Parathyroid adenoma (tissue), 2 donors: ENCODE measurements at regions not wholly inside any gene's neighbourhood (a gene's known extent, or its start where the extent isn't known, plus 50 kb on each side); places are given as distances from the start of the nearest gene placed in this dataset.
"Not testable (repeated sequence)": the region's sequence is repeated elsewhere in the genome, so short reads cannot be mapped to it uniquely, and the experiment has no call there.

ENCODE experiments used
- H2AFZ ChIP-seq: fragments of 300-600 bp; sonication (generic); one replicate; pipeline ENCODE4 v1.7.0; 2017; ENCODE audit warnings: antibody characterized with exemption, mild to moderate bottlenecking
- H3K27ac ChIP-seq: fragments of 300-600 bp; sonication (generic); one replicate; pipeline ENCODE4 v1.7.0; 2017
- H3K27me3 ChIP-seq: fragments of 300-600 bp; sonication (generic); one replicate; pipeline ENCODE4 v1.7.0; 2017; ENCODE audit warnings: low read length; ENCODE audit not compliant: control insufficient read depth, insufficient read depth
- H3K36me3 ChIP-seq: fragments of 300-600 bp; sonication (generic); one replicate; pipeline ENCODE4 v1.7.0; 2017; ENCODE audit warnings: low read length; ENCODE audit not compliant: control insufficient read depth, insufficient read depth
- H3K4me1 ChIP-seq: fragments of 300-600 bp; sonication (generic); one replicate; pipeline ENCODE4 v1.7.0; 2017; ENCODE audit warnings: control low read depth
- H3K4me2 ChIP-seq: fragments of 300-600 bp; sonication (generic); one replicate; pipeline ENCODE4 v1.7.0; 2017; ENCODE audit warnings: low read length
- H3K4me3 ChIP-seq: fragments of 300-600 bp; sonication (generic); one replicate; pipeline ENCODE4 v1.7.0; 2017; ENCODE audit warnings: low read depth, low read length
- H3K79me2 ChIP-seq: fragments of 300-600 bp; sonication (generic); one replicate; pipeline ENCODE4 v1.7.0; 2017; ENCODE audit warnings: control low read depth
- H3K9ac ChIP-seq: fragments of 300-600 bp; sonication (generic); one replicate; pipeline ENCODE4 v1.7.0; 2017; ENCODE audit warnings: mild to moderate bottlenecking
- H3K9me3 ChIP-seq: fragments of 300-600 bp; sonication (generic); one replicate; pipeline ENCODE4 v1.7.0; 2017; ENCODE audit warnings: low read length; ENCODE audit not compliant: control insufficient read depth
- CTCF ChIP-seq: fragments of 300-600 bp; sonication (generic); IDR thresholded peaks from one replicate; pipeline ENCODE4 v1.7.0; 2017; ENCODE audit warnings: antibody characterized with exemption, mild to moderate bottlenecking
- donor health status: primary hyperparathyroidism.

GRCh38 chr3:193134856-193135255 lies 106.2 kb upstream of the PLAAT1 start:
- Histone ChIP-seq H3K36me3 (no peaks in the 10 kb centered on the region), H3K9me3 (no peaks in the 10 kb centered on the region), H3K4me3 (no peak overlapping the region), H3K27me3 (no peaks in the 10 kb centered on the region), H3K9ac (no peak overlapping the region), H3K27ac (no peak overlapping the region), H2AFZ (no peak overlapping the region), H3K4me1 (no peaks in the 10 kb centered on the region), H3K79me2 (no peaks in the 10 kb centered on the region), H3K4me2 (no peak overlapping the region)
- no peak for TF ChIP-seq CTCF

DNA sequence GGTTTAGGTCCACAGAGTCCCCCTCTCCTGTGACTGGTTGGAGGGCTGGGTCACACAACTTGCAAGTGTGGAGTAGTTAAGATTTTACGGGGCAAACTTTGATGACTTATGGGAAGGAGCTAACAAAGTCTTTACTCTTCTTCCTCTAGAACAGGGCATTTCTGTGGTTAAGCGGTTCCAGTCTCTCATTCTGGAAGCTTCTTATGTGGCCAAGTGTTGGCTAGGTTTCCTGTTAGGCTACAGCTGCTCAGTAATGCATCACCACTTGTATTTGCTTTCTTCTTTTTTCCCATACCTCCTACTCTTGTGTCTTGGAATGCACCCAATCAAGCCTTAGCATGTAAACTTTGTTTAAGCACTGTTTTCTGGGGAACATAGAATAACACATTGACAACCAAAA lies 100.6 kb upstream of the PLAAT1 start:
- no peak overlapping the region for H2AFZ ChIP-seq
- H3K27me3 ChIP-seq: no peaks in the 10 kb centered on the region
- no peak overlapping the region for H3K9ac ChIP-seq
- H3K79me2 ChIP-seq: no peaks in the 10 kb centered on the region
- H3K4me1 ChIP-seq: no peaks in the 10 kb centered on the region
- no peak overlapping the region for H3K4me2 ChIP-seq
- no peak overlapping the region for H3K27ac ChIP-seq
- no peak for TF ChIP-seq CTCF
- H3K36me3 ChIP-seq: no peaks in the 10 kb centered on the region
- no peaks in the 10 kb centered on the region for H3K9me3 ChIP-seq
- no peak overlapping the region for H3K4me3 ChIP-seq

DNA sequence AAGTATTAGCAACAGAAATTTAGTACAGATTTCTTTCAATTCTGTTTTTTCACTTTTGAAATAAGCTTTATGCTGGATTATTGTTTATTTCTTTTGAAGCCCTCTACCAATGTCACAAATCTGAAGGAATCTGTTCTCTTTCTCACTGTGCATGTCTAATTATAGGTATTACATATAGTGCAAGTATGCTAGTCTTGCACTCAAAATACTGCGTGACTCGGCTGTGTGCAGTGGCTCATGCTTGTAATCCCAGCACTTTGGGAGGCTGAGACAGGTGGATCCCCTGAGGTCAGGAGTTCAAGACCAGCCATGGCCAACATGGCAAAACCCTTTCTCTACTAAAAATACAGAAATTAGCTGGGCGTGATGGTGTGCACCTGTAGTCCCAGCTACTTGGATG lies 95.8 kb upstream of the PLAAT1 start:
- H2AFZ ChIP-seq: no peak overlapping the region
- no peaks in the 10 kb centered on the region for H3K9me3 ChIP-seq
- no peaks in the 10 kb centered on the region for H3K27me3 ChIP-seq
- no peak overlapping the region for H3K4me2 ChIP-seq
- no peak overlapping the region for H3K27ac ChIP-seq
- H3K4me3 ChIP-seq: no peak overlapping the region
- H3K9ac ChIP-seq: no peak overlapping the region
- no peak for TF ChIP-seq CTCF
- H3K36me3 ChIP-seq: no peaks in the 10 kb centered on the region
- H3K4me1 ChIP-seq: no peaks in the 10 kb centered on the region
- H3K79me2 ChIP-seq: no peaks in the 10 kb centered on the region

DNA sequence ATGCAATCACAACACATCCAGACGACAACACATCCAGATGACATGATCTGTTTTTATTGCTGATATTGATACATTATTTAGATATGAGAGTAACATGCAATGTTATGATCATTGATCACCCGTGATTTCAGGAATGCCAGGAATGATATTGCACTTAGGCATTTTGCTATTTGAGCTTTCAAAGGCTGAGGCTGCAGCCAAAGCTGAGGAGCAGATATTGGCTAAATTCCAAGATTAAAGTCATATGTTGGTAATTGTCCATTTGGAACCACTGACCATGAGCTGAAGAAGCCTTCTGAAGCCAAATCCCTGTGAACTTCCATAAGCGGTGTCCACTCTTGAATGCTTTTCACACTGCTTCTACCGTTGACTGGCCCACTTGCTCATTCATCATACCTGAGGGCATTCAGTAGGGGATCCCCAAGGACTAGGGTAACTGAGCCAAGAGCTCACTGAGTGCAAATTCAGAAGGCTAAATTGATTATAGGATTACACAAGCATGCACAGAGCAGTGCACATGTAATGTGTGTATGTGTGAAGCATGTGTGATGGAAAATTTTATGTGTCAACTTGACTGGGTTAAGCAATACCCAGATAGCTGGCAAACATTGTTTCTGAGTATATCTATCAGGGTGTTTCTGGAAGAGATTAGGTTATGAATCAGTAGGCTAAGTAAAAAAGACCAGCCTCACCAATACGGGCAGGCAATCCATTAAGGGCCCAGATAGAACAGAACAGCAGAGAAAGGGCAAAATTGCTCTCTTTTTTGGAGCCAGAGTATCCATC lies 92.1 kb upstream of the PLAAT1 start:
- Histone ChIP-seq H3K4me3 (no peak overlapping the region), H3K27me3 (no peaks in the 10 kb centered on the region), H3K27ac (no peak overlapping the region), H3K9me3 (no peaks in the 10 kb centered on the region), H3K4me1 (no peaks in the 10 kb centered on the region), H3K79me2 (no peaks in the 10 kb centered on the region), H3K9ac (no peak overlapping the region), H3K4me2 (no peak overlapping the region), H2AFZ (no peak overlapping the region), H3K36me3 (no peaks in the 10 kb centered on the region)
- TF ChIP-seq CTCF: no peak

DNA sequence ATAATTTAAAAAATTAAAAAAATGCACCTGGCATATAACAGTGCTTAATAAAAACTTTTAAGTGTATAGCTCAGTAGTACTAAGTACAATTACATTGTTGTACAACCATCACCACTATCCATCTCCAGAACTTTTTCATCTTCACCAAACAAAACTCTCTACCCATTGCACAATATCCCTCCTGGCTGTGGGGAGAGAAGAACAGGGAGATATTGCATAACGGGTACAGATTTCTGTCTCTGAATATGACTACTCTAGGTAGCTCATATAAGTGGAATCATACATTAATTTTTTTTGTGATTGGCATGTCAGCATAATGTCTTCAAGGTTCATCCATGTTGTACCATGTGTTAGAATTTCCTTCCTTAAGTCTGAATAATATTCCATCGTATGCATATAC lies 91.0 kb upstream of the PLAAT1 start:
- TF ChIP-seq CTCF: no peak
- no peaks in the 10 kb centered on the region for H3K27me3 ChIP-seq
- no peak overlapping the region for H3K4me3 ChIP-seq
- H3K9ac ChIP-seq: no peak overlapping the region
- H3K9me3 ChIP-seq: no peaks in the 10 kb centered on the region
- H3K36me3 ChIP-seq: no peaks in the 10 kb centered on the region
- no peaks in the 10 kb centered on the region for H3K4me1 ChIP-seq
- no peak overlapping the region for H2AFZ ChIP-seq
- no peaks in the 10 kb centered on the region for H3K79me2 ChIP-seq
- no peak overlapping the region for H3K4me2 ChIP-seq
- H3K27ac ChIP-seq: no peak overlapping the region

- H3K9ac ChIP-seq, H3K79me2 ChIP-seq, H3K27me3 ChIP-seq, H3K9me3 ChIP-seq, H3K4me3 ChIP-seq, H2AFZ ChIP-seq, H3K27ac ChIP-seq, H3K4me1 ChIP-seq, H3K36me3 ChIP-seq, H3K4me2 ChIP-seq: not testable (repeated sequence)
Observed at GRCh38 chr3:193155044-193155781, 85.8 kb upstream of the PLAAT1 start.
